Left renal cortex interstitium (tissue), 4 donors: ENCODE measurements at regions not wholly inside any gene's neighbourhood (a gene's known extent, or its start where the extent isn't known, plus 50 kb on each side); places are given as distances from the start of the nearest gene placed in this dataset.

Source experiments
- DNase-seq, 4 donors: peaks; one replicate each; pipeline ENCODE4 v3.0.0-alpha.2; 2013; ENCODE audit warnings: low read depth in 4 of 4, low spot score in 2 of 4, missing footprints in 1 of 4

GRCh38 chr15:86018679-86019078 lies 61.0 kb upstream of the AGBL1 start:
- no peak for DNase-seq

GRCh38 chr15:86021281-86022264 lies 58.1 kb upstream of the AGBL1 start:
- DNase-seq: no peak

GRCh38 chr15:86028961-86029360 lies 50.7 kb upstream of the AGBL1 start:
- no peak for DNase-seq
